HK-2 (cell line): ENCODE measurements at regions not wholly inside any gene's neighbourhood (a gene's known extent, or its start where the extent isn't known, plus 50 kb on each side); places are given as distances from the start of the nearest gene placed in this dataset.
"Not testable (repeated sequence)": the region's sequence is repeated elsewhere in the genome, so short reads cannot be mapped to it uniquely, and the experiment has no call there.

Experiments
- DNase-seq: peaks from one replicate; pipeline ENCODE4 v3.0.0-alpha.2; 2018; ENCODE audit not compliant: unreplicated experiment

- DNase-seq = no peak
Observed at GRCh38 chr14:86402545-86402944, 872.6 kb downstream of the FLRT2 start.

DNA sequence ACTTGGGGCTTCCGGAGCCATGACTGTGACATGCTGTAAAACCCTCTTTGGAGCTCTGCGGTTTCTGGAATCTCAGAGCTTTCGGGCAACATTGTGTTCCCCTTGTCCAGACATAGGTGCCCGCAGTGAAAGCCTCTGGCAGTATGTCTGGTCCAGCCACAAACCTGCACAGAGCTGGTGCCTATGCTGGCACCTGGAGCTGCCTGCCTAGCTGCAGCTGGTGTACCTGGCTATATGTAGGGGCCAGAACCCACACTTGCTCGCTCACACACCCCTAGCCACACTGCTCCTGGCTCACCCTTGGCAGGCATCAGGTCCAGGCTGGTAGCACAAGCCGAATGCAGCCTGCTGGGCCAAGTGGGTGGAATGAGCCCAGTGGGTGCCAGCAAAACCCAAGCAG is 861.1 kb downstream of the FLRT2 start:
- DNase-seq = no peak

DNA sequence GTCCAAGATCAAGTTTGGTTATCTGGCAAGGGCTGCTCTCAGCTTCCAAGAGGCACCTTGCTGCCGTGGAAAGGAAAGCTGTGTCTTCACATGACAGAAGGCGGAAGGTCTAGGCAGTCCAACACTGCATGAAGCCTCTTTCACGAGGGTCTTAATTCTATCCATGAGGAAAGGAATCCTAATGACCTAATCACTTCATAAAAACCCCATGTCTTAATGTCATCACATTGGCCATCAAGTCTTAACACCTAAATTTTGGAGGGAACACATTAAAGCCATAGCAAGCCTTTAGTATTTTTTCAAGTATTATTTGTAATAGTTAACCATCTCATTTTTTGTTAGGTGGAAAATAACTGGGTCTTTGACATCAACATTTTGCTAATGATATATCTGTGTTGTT is 858.3 kb downstream of the FLRT2 start:
- no peak for DNase-seq

- DNase-seq = no peak
Observed at GRCh38 chr14:86373886-86374285, 843.9 kb downstream of the FLRT2 start.

- no peak for DNase-seq
Observed at GRCh38 chr14:86372402-86372801, 842.5 kb downstream of the FLRT2 start.

- DNase-seq = no peak
Observed at GRCh38 chr14:86364634-86365033, 834.7 kb downstream of the FLRT2 start.

GRCh38 chr14:86363576-86363975 is 833.6 kb downstream of the FLRT2 start:
- DNase-seq = no peak

DNA sequence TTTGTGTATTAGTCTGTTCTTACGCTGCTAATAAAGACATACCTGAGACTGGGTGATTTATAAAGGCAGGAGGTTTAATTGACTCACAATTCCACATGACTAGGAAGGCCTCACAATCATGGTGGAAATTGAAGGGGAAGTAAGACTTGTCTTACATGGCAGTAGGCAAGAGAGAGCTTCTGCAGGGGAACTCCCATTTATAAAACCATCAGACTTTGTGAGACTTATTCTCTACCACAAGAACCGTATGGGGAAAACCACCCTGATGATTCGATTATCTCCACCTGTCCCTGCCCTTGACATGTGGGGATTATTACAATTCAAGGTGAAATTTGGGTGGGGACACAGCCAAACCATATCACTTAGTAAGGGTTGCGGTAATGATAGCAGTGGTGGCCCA is 833.1 kb downstream of the FLRT2 start:
- no peak for DNase-seq

- no peak for DNase-seq
Observed at GRCh38 chr14:86357876-86358275, 827.9 kb downstream of the FLRT2 start.

DNA sequence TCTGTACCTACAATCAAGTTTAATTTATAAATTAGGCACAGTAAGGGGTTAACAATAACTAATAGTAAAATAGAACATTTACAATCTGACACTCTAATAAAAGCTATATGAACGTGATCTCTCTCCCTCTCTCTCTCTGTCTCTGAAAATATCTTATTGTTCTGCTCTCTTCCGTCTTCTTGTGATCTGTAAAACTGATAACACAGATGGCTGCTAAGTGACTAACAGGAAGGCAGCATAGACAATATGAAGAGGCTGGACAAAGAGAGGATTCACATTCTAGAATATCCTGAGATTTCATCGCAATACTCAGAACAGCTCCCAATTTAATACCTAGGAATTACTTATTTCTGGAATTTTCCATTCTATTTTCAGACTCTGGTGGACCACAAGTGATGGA is 827.2 kb downstream of the FLRT2 start:
- no peak for DNase-seq

- no peak for DNase-seq
Observed at GRCh38 chr14:86346818-86347384, 817.0 kb downstream of the FLRT2 start.

GRCh38 chr14:86334355-86334754 is 804.4 kb downstream of the FLRT2 start:
- no peak for DNase-seq

GRCh38 chr14:86333493-86333892 is 803.5 kb downstream of the FLRT2 start:
- no peak for DNase-seq

DNA sequence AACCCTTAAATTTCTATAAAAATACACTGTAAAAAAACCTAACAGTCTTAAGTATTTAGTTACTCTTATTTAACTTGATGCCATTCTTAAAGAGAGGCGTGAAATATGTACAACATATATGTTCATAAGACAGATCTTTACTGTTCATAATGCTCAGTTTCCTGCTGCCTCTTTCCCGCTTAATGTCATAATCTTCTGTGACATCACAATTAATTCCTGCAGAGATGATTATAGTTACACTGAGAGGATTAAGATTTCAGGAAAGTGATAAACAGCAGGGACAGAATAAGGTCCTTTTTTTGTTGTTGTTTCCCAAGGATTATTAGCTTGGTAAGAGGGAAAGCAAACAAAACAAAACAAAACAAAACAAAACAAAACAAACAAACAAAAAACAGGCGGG is 801.4 kb downstream of the FLRT2 start:
- DNase-seq = no peak

- DNase-seq = no peak
Observed at GRCh38 chr14:86321151-86321550, 791.2 kb downstream of the FLRT2 start.

DNA sequence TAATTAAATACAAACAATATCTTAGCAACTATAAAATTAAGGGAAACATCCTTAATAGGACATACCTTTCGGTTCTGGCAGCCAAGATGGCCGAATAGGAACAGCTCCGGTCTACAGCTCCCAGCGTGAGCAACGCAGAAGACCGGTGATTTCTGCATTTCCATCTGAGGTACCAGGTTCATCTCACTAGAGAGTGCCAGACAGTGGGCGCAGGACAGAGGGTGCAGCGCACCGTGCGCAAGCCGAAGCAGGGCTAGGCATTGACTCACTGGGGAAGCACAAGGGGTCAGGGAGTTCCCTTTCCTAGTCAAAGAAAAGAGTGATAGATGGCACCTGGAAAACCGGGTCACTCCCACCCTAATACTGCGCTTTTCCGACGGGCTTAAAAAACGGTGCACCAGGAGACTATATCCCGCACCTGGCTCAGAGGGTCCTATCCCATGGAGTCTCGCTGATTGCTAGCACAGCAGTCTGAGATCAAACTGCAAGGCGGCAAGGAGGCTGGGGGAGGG is 782.3 kb downstream of the FLRT2 start:
- DNase-seq = not testable (repeated sequence)

GRCh38 chr14:86311151-86311550 is 781.2 kb downstream of the FLRT2 start:
- DNase-seq = no peak

DNA sequence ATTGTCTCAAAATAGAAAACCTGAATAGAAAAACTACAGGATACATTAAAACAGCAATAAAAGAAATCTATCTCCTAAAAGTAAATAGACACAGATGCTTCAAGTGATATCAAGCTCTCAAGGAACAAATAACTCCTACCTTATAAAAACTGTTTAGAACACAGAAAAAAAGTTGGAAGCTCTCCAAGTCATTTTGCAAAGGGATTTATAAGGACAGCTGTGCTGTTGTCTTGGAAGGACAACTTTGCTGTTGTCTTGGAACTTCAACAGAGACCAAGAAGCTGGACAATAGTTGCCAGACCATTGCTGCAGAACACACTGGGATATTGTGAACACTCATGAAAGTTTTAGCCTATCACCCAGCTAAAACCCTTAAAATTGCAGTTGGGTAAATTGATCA is 780.7 kb downstream of the FLRT2 start:
- DNase-seq = no peak

- no peak for DNase-seq
Observed at GRCh38 chr14:86310148-86310547, 780.2 kb downstream of the FLRT2 start.

DNA sequence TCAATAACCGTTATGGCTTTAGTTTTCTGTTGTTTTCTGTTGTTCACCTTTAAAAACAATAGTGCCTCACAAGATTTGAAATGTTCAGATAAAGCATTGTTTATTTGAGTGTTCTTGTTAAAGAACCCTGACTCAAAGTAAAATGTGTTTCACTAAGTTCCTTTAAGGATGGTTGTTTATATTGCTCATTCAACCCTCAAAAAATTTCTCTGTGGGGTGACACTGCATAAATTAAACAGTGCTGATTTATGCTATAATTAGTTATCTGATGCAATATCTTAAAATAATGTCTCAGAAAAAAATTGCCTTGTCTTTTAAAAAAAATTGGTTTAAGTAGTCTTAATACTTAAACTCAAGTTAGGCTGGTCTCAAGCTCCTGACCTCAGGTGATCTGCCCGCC is 775.1 kb downstream of the FLRT2 start:
- DNase-seq = no peak

- DNase-seq = no peak
Observed at GRCh38 chr14:86299994-86300393, 770.0 kb downstream of the FLRT2 start.

GRCh38 chr14:86296173-86296572 is 766.2 kb downstream of the FLRT2 start:
- no peak for DNase-seq

DNA sequence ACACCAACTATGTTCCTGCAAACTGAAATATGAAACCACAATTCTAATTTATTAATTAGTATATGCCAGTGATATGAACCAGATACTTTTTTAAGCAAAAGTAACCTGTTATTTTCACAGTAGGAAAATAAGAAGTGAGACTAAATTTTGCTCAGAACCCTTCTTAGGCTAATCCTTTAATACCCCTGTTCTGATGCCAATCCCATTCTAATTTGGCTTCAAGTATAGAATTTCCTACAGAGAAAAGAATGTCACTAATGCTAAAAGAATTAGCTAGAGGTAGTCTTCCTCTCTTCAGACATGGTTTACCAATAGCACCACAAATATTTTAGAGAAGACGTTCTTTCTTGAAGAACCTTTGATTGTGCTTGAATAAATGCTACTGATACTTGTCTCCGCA is 758.4 kb downstream of the FLRT2 start:
- DNase-seq = no peak

GRCh38 chr14:86279405-86279804 is 749.5 kb downstream of the FLRT2 start:
- no peak for DNase-seq
